ENCODE measurements at regions not wholly inside any gene's neighbourhood (a gene's known extent, or its start where the extent isn't known, plus 50 kb on each side); places are given as distances from the start of the nearest gene placed in this dataset.

DNA sequence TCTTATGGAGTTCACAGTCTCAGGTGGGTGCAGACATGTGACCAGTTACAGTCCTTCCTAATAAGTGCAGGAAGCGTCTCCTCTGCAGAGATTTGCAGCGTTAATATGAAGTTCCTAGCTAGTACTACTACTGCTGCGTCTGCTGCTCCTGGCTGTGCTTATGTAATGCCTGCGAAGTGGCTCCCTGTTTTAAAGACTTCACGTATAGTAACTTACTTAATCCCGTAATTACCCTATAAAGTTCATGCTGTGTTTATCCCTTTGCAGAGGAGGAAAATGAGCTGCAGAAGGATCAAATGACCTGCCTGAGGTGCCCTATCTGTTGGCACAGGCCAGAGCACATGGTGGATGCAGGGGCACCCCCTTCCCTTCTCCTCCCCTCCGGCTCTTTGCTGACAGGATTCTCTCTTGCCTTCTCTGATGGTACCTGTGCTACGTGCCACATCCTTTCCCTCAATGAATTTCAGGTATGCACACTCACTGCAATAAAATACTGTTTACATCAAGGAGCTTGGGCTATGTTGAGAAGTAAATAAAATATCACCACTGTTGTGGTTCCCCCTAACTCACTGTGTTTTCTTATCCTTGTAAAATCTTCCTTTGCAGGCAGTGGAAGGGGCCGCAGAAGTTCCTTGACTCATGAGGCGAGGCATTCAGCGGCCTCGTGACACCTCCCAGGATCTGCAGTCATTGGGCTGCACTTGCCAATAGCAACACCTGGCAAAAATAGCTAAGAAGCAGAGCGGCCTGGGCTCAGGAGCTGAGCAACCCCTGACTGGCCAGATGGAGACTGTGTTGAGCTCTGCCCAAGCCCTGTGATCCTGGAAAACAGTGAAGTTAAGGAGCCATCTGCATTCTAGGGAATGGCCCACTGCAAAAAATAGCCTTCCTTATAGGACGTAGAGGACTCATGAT, 188.9 kb upstream of the ATP10A start:
- TF ChIP-seq GATA2 (IDR thresholded peaks at IDR 0.05; ENCODE audit: low read depth, low read length) (no peak), GATA3 (IDR thresholded peaks at IDR 0.05; ENCODE audit: low read depth, low read length) (no peak)

- no peak for TF ChIP-seq GATA3 (IDR thresholded peaks at IDR 0.05; ENCODE audit: low read depth, low read length)
- TF ChIP-seq GATA2 (IDR thresholded peaks at IDR 0.05; ENCODE audit: low read depth, low read length) = no peak
Measured at GRCh38 chr15:26050984-26051383, 187.9 kb upstream of the ATP10A start.

GRCh38 chr15:26049900-26050657, 187.0 kb upstream of the ATP10A start:
- TF ChIP-seq GATA3 (IDR thresholded peaks at IDR 0.05; ENCODE audit: low read depth, low read length) (no peak), GATA2 (IDR thresholded peaks at IDR 0.05; ENCODE audit: low read depth, low read length) (peak; percentile 78)

DNA sequence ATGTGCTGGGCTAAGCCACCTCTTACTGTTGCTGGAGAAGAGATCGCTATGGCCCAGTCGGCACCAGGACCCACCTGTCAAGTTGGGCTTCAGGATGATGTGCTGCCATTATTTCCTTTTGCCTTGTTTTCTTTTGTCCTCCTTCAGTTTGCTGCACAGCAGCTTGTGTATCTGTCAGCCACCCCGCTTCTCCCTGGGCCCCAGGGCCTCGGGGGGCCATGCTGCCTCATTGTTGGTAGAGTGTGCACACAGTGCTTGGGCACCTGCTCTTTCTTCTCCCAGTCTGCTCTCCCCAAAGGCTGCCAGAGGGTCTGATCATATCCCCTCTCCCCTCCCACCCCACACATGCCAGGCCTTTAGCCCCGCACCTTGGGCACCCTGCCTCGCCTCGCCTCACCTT, 185.5 kb upstream of the ATP10A start:
- TF ChIP-seq GATA2 (IDR thresholded peaks at IDR 0.05; ENCODE audit: low read depth, low read length) = no peak
- TF ChIP-seq GATA3 (IDR thresholded peaks at IDR 0.05; ENCODE audit: low read depth, low read length) = no peak

- no peak for TF ChIP-seq GATA3 (IDR thresholded peaks at IDR 0.05; ENCODE audit: low read depth, low read length)
- TF ChIP-seq GATA2 (IDR thresholded peaks at IDR 0.05; ENCODE audit: low read depth, low read length) = no peak
Measured at GRCh38 chr15:26045516-26045915, 182.4 kb upstream of the ATP10A start.

GRCh38 chr15:26043018-26043417, 179.9 kb upstream of the ATP10A start:
- no peak for TF ChIP-seq GATA3 (IDR thresholded peaks at IDR 0.05; ENCODE audit: low read depth, low read length)
- no peak for TF ChIP-seq GATA2 (IDR thresholded peaks at IDR 0.05; ENCODE audit: low read depth, low read length)

GRCh38 chr15:26038693-26039092, 175.6 kb upstream of the ATP10A start:
- TF ChIP-seq GATA3 (IDR thresholded peaks at IDR 0.05; ENCODE audit: low read depth, low read length) (no peak), GATA2 (IDR thresholded peaks at IDR 0.05; ENCODE audit: low read depth, low read length) (peak; percentile 61)

- TF ChIP-seq GATA3 (IDR thresholded peaks at IDR 0.05; ENCODE audit: low read depth, low read length) = no peak
Measured at GRCh38 chr15:26037369-26037768, 174.2 kb upstream of the ATP10A start.

DNA sequence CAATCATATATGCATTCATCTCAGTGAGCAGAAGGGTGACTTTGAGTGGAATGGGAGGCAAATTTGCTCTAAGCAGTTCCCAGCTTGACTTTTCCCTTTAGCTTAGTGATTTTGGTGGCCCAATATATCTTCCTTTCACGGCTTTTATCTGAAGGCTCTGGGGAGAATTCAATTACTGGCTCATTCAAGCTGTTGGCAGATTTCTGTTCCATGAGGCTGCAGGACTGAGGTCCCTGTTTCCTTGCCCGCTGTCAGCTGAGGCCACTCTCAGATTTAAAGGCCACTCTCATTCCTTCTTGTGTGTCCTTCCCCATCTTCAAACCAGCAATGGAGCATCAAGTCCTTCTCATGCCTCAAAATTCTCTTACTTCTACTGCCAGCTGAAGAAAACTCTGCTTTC, 170.4 kb upstream of the ATP10A start:
- no peak for TF ChIP-seq GATA3 (IDR thresholded peaks at IDR 0.05; ENCODE audit: low read depth, low read length)
- no peak for TF ChIP-seq GATA2 (IDR thresholded peaks at IDR 0.05; ENCODE audit: low read depth, low read length)

- TF ChIP-seq GATA2 (IDR thresholded peaks at IDR 0.05; ENCODE audit: low read depth, low read length) (no peak), GATA3 (IDR thresholded peaks at IDR 0.05; ENCODE audit: low read depth, low read length) (no peak)
Measured at GRCh38 chr15:26032162-26032846, 169.2 kb upstream of the ATP10A start.

DNA sequence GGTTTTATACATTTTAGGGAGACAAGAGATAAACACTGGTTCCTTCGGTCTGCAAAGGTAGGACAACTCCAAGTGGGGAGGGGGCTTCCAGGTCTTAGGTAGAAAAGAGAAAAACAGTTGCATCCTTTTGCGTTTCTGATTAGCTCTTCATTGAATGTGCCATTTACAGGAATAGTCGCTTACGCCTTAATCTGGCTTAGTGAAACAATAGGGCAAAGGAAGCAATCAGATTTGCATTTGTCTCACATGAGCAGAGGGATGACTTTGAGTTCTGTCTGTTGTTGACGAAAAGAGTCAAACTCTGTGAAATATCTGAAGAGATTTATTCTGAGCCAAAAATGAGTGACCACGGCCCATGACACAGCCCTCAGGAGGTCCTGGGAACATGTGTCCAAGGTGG, 166.0 kb upstream of the ATP10A start:
- TF ChIP-seq GATA2 (IDR thresholded peaks at IDR 0.05; ENCODE audit: low read depth, low read length) (no peak), GATA3 (IDR thresholded peaks at IDR 0.05; ENCODE audit: low read depth, low read length) (no peak)

- TF ChIP-seq GATA3 (IDR thresholded peaks at IDR 0.05; ENCODE audit: low read depth, low read length) (no peak), GATA2 (IDR thresholded peaks at IDR 0.05; ENCODE audit: low read depth, low read length) (no peak)
Measured at GRCh38 chr15:26028086-26028740, 165.1 kb upstream of the ATP10A start.

DNA sequence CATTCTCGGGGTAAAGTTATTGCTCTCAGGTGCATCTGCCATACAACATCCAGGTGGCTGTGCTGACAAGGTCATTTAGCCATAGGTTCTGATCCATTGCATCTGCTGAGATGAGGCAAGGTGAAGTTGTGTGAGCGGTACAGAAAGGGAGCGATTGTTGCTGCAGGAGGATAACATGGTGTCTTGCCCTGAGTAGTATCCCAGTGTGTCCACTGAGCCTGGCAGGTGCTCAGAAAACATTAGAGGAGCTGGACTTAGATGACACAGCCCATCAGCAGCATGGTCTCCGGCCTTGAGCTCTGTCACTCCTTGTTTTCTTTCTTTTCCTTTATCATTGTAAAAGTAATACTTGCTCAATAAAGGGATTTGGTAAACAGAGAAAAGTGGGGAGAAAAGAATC, 161.1 kb upstream of the ATP10A start:
- TF ChIP-seq GATA3 (IDR thresholded peaks at IDR 0.05; ENCODE audit: low read depth, low read length) (no peak), GATA2 (IDR thresholded peaks at IDR 0.05; ENCODE audit: low read depth, low read length) (no peak)

- TF ChIP-seq GATA3 (IDR thresholded peaks at IDR 0.05; ENCODE audit: low read depth, low read length) (no peak), GATA2 (IDR thresholded peaks at IDR 0.05; ENCODE audit: low read depth, low read length) (no peak)
Measured at GRCh38 chr15:26023691-26024090, 160.6 kb upstream of the ATP10A start.

Measured in SH-SY5Y (cell line).